ENCODE measurements at regions not wholly inside any gene's neighbourhood (a gene's known extent, or its start where the extent isn't known, plus 50 kb on each side); places are given as distances from the start of the nearest gene placed in this dataset.
"Not testable (repeated sequence)": the region's sequence is repeated elsewhere in the genome, so short reads cannot be mapped to it uniquely, and the experiment has no call there.

GRCh38 chr20:25862967-25863530, 166.4 kb upstream of the ZNF337 start:
- peak; percentile 89 for DNase-seq

- no peak for DNase-seq
Measured at GRCh38 chr20:25860531-25861150, 164.0 kb upstream of the ZNF337 start.

GRCh38 chr20:25859649-25860530, 163.2 kb upstream of the ZNF337 start:
- peak; percentile 39 for DNase-seq

GRCh38 chr20:25858495-25859425, 162.1 kb upstream of the ZNF337 start:
- no peak for DNase-seq

- DNase-seq: not testable (repeated sequence)
Measured at GRCh38 chr20:25857091-25857788, 160.6 kb upstream of the ZNF337 start.

GRCh38 chr20:25856256-25856884, 159.7 kb upstream of the ZNF337 start:
- DNase-seq: no peak

- not testable (repeated sequence) for DNase-seq
Measured at GRCh38 chr20:25855451-25856156, 159.0 kb upstream of the ZNF337 start.

GRCh38 chr20:25854666-25855065, 158.0 kb upstream of the ZNF337 start:
- not testable (repeated sequence) for DNase-seq

GRCh38 chr20:25853718-25854388, 157.2 kb upstream of the ZNF337 start:
- peak; percentile 84 for DNase-seq

GRCh38 chr20:25852968-25853717, 156.5 kb upstream of the ZNF337 start:
- not testable (repeated sequence) for DNase-seq

GRCh38 chr20:25850133-25850532, 153.5 kb upstream of the ZNF337 start:
- not testable (repeated sequence) for DNase-seq

GRCh38 chr20:25848222-25848621, 151.6 kb upstream of the ZNF337 start:
- no peak for DNase-seq

GRCh38 chr20:25844640-25845039, 148.0 kb upstream of the ZNF337 start:
- not testable (repeated sequence) for DNase-seq

- not testable (repeated sequence) for DNase-seq
Measured at GRCh38 chr20:25813511-25813910, 116.9 kb upstream of the ZNF337 start.

GRCh38 chr20:25798174-25798993, 101.7 kb upstream of the ZNF337 start:
- not testable (repeated sequence) for DNase-seq

GRCh38 chr20:25797062-25797461, 100.4 kb upstream of the ZNF337 start:
- not testable (repeated sequence) for DNase-seq

GRCh38 chr20:25777241-25777640, 80.6 kb upstream of the ZNF337 start:
- not testable (repeated sequence) for DNase-seq

GRCh38 chr20:25774711-25775110, 78.1 kb upstream of the ZNF337 start:
- not testable (repeated sequence) for DNase-seq
